GM13976 (cell line): ENCODE measurements at regions not wholly inside any gene's neighbourhood (a gene's known extent, or its start where the extent isn't known, plus 50 kb on each side); places are given as distances from the start of the nearest gene placed in this dataset.
"Not testable (repeated sequence)": the region's sequence is repeated elsewhere in the genome, so short reads cannot be mapped to it uniquely, and the experiment has no call there.

Source experiments
- DNase-seq: peaks from one replicate; pipeline ENCODE4 v3.0.0; 2012; ENCODE audit warnings: low spot score
- in situ Hi-C: fragments of 300-500 bp; cut with MboI; formaldehyde crosslinking; loops from one replicate; pipeline ENCODE4 v1.12.0; 2022; ENCODE audit warnings: low sequenced_read_pairs, mixed read lengths, inconsistent platforms; ENCODE audit not compliant: unreplicated experiment
- TF ChIP-seq, protein P1 (sequence below): IDR thresholded peaks from 2 replicates; pipeline ENCODE4 v1.5.1; 2012; ENCODE audit warnings: borderline replicate concordance, mild to moderate bottlenecking; ENCODE audit not compliant: insufficient read depth; ENCODE audit errors: extremely low read depth, missing control alignments, control extremely low read depth

DNA sequence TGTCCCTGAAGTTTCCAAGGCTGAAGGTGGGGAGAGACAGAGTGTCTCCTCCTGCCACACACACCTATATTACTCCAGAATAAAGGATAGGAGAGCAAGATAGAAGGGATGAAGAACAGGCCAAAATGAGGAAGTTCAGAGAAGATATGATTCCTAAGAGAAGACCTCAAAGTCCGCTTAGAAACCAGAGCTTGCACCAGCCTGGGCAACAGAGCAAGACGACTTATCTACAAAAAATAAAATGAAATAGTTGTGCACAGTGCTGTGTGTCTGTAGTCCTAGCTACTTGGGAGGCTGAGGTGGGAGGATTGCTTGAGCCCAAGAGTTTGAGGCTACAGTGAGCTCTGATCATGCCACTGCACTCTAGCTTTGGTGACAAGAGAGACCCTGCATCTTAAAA lies 128.2 kb downstream of the HS3ST3B1 start:
- TF ChIP-seq, protein P1, sequence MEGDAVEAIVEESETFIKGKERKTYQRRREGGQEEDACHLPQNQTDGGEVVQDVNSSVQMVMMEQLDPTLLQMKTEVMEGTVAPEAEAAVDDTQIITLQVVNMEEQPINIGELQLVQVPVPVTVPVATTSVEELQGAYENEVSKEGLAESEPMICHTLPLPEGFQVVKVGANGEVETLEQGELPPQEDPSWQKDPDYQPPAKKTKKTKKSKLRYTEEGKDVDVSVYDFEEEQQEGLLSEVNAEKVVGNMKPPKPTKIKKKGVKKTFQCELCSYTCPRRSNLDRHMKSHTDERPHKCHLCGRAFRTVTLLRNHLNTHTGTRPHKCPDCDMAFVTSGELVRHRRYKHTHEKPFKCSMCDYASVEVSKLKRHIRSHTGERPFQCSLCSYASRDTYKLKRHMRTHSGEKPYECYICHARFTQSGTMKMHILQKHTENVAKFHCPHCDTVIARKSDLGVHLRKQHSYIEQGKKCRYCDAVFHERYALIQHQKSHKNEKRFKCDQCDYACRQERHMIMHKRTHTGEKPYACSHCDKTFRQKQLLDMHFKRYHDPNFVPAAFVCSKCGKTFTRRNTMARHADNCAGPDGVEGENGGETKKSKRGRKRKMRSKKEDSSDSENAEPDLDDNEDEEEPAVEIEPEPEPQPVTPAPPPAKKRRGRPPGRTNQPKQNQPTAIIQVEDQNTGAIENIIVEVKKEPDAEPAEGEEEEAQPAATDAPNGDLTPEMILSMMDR, result no peak
- in situ Hi-C loops, result no loop called here
- DNase-seq, result no peak

DNA sequence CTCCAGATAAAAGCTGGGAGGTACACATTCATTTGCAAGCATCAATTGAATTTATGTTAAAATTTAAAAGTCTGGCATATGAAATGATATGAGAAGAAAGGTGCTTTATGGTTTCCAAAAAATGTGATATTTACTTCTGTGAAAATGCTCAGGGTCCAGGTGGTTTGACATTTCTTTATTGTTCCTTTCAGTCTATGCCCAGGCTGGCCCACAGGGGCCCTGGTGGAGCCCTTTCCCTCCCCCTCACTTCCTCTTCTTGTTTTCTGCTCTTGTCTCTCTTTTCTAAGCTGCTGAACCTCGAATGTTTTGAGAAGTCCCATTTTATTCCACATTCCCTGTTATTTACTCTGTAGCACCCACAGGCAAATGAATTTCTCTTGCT lies 127.8 kb downstream of the HS3ST3B1 start:
- in situ Hi-C loops, result no loop called here
- DNase-seq, result no peak
- TF ChIP-seq, protein P1, result no peak

DNA sequence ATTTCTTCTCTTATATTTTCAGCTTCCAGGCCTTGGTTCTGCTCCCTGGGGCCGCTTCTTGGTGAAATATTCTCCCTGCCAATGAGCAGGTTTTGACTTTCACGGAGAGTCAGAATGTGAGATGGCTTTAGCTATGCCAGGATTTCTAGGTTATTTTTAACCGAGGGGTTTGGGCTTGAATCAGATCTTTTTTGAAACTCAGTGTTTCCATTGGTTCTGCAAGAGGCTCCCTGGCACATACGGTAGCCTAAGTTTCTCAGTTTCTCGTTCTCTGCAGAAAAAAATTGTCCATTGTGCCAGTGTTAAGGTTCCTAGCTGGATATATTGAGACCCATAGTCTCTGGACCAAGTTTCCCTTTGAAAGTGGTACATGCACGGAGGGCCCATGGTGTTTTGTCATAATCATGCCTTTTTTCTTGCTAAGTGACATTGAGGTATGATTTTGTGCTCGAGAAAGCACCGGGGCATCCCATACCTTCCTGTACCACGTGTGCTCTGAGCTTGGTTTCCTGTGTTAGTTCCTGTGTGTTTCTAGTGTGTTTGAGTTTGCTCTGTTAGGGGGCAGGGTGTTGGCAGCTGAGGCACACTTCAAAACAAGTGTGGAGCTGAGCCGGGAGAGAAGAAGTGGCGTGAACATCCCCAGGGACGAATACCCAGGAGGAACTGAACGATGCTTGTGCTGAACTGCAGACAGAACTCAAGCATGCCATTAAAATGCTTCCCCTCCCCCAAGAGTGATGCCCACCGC lies 127.2 kb downstream of the HS3ST3B1 start:
- TF ChIP-seq, protein P1, result no peak
- DNase-seq, result no peak
- in situ Hi-C loops, result no loop called here

DNA sequence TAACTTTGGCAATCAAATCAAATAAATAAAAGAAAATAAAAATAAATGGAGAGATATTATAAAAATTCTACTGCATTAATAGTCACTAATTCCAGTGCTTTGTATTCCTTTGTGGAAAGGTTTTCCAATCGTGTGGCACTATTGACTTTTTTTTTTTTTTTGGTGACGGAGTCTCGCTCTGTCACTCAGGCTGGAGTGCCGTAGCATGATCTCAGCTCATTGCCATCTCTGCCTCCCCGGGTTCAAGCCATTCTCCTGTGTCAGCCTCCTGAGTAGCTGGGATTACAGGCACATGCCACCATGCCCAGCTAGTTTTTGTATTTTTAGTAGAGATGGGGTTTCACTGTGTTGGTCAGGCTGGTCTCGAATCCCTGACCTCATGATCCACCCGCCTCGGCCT lies 122.3 kb downstream of the HS3ST3B1 start:
- in situ Hi-C loops, DNase-seq: not testable (repeated sequence)

DNA sequence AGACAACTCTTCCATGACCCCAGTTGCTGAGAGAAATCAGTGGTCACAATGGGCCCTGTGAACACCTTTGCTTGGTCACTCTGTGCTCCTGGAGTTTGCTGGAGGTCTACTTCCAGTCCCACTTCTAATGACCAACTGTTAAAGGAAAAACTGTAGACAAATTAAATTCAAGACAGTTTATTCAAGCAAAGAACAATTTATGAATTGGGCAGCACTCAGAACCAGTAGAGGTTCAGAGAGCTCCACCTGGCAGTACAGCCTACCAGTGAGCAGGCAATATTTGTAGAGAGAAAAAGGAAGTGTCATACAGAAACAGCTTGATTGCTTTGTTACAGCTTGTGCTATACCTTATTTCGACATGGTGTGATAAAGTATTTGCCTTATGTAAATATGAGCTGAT lies 116.5 kb downstream of the HS3ST3B1 start:
- TF ChIP-seq, protein P1, result no peak
- DNase-seq, result no peak
- in situ Hi-C loops, result no loop called here

DNA sequence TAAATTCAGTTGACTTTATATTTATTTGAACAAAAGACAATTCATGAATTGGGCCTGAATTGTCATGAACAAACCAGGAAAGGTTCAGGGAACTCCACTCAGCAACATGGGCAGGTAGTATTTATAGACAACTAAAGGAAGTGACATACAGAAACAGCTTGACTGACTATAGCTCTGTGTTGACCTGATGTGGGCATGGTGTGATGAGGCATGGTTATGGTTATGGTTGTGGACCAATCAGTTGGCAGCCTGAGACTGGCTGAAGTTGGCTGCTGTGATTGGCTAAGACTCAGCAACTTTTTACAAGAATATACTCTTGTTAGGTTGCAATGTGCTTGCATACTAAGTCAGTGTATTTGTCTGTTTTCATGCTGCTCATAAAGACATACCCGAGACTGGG lies 108.4 kb downstream of the HS3ST3B1 start:
- in situ Hi-C loops, result no loop called here
- TF ChIP-seq, protein P1, result no peak
- no peak for DNase-seq

DNA sequence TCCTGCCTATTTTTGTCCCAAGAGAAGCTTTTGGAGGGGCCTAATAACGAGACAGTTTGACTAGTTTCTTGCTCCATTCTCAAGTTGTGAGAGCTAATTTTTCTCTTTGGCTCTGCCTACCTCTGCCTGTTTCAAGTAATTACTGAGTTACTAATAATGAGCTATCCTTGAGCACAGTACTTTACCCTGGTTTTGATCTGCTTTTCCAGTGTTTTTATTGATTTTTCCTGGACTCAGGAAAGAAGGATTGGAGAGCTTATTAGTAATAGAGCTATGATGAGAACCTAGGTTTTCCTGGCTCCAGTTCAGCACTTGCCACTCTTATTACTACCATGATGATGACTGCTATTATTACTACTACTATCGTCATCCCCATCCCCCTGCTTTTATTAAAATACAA lies 106.7 kb downstream of the HS3ST3B1 start:
- in situ Hi-C loops, result no loop called here
- TF ChIP-seq, protein P1, result no peak
- DNase-seq, result no peak
